H9 (cell line): ENCODE measurements at regions not wholly inside any gene's neighbourhood (a gene's known extent, or its start where the extent isn't known, plus 50 kb on each side); places are given as distances from the start of the nearest gene placed in this dataset.

Experiments
- DNase-seq: peaks from one replicate; pipeline ENCODE4 v3.0.0-alpha.2; 2017
- H2AFZ ChIP-seq: one replicate; pipeline ENCODE4 v1.6.1; 2013; ENCODE audit warnings: mild to moderate bottlenecking, low read length, control low read depth, moderate library complexity
- H2AK5ac ChIP-seq: 2 replicates; pipeline ENCODE4 v1.6.1; 2013; ENCODE audit warnings: low read length, control low read depth, mixed read lengths; ENCODE audit not compliant: insufficient read length
- H2BK120ac ChIP-seq: one replicate; pipeline ENCODE4 v1.6.1; 2013; ENCODE audit warnings: low read depth, mild to moderate bottlenecking, low read length, control low read depth, inconsistent platforms; ENCODE audit not compliant: poor library complexity, severe bottlenecking
- H2BK12ac ChIP-seq: 2 replicates; pipeline ENCODE4 v1.6.1; 2013; ENCODE audit warnings: low read length, control low read depth, mixed read lengths, low read depth; ENCODE audit not compliant: insufficient read length
- H2BK15ac ChIP-seq: 2 replicates; pipeline ENCODE4 v1.6.1; 2013; ENCODE audit warnings: low read depth, low read length, control low read depth
- H2BK20ac ChIP-seq: one replicate; pipeline ENCODE4 v1.6.1; 2013; ENCODE audit warnings: low read depth, mild to moderate bottlenecking, low read length, control low read depth, inconsistent platforms; ENCODE audit not compliant: poor library complexity, severe bottlenecking
- H2BK5ac ChIP-seq: 2 replicates; pipeline ENCODE4 v1.6.1; 2013; ENCODE audit warnings: low read length, control low read depth, mixed read lengths; ENCODE audit not compliant: insufficient read length
- H3K14ac ChIP-seq: 2 replicates; pipeline ENCODE4 v1.6.1; 2013; ENCODE audit warnings: low read length, control low read depth; ENCODE audit not compliant: insufficient read depth
- H3K18ac ChIP-seq: 2 replicates; pipeline ENCODE4 v1.6.1; 2013; ENCODE audit warnings: low read depth, mild to moderate bottlenecking, mixed read lengths, low read length, control low read depth; ENCODE audit not compliant: insufficient read length
- H3K23ac ChIP-seq: 2 replicates; pipeline ENCODE4 v1.6.1; 2013; ENCODE audit warnings: low read length, control low read depth, mixed read lengths, low read depth; ENCODE audit not compliant: insufficient read length
- H3K23me2 ChIP-seq: 2 replicates; pipeline ENCODE4 v1.6.1; 2013; ENCODE audit warnings: low read depth, mild to moderate bottlenecking, mixed read lengths, low read length, control low read depth; ENCODE audit not compliant: insufficient read length, poor library complexity, severe bottlenecking
- H3K27ac ChIP-seq: 2 replicates; pipeline ENCODE4 v1.5.1; 2013; ENCODE audit warnings: low read length, control low read depth, mixed read lengths, low read depth; ENCODE audit not compliant: insufficient read length
- H3K27me3 ChIP-seq: 2 replicates; pipeline ENCODE4 v1.6.1; 2013; ENCODE audit warnings: low read length, control low read depth, inconsistent platforms; ENCODE audit not compliant: insufficient read depth
- H3K4ac ChIP-seq: 2 replicates; pipeline ENCODE4 v1.6.1; 2013; ENCODE audit warnings: low read depth, mild to moderate bottlenecking, control low read depth, inconsistent platforms, low read length, moderate library complexity
- H3K4me1 ChIP-seq: 2 replicates; pipeline ENCODE4 v1.6.1; 2013; ENCODE audit warnings: low read length, control low read depth, inconsistent platforms; ENCODE audit not compliant: insufficient read depth
- H3K4me2 ChIP-seq: 2 replicates; pipeline ENCODE4 v1.6.1; 2013; ENCODE audit warnings: low read length, control low read depth, mixed read lengths; ENCODE audit not compliant: insufficient read length, insufficient read depth
- H3K56ac ChIP-seq: 2 replicates; pipeline ENCODE4 v1.6.1; 2013; ENCODE audit warnings: low read depth, mild to moderate bottlenecking, mixed read lengths, low read length, control low read depth; ENCODE audit not compliant: insufficient read length
- H3K79me1 ChIP-seq: 2 replicates; pipeline ENCODE4 v1.6.1; 2013; ENCODE audit warnings: low read depth, mild to moderate bottlenecking, moderate library complexity, low read length, control low read depth, inconsistent platforms; ENCODE audit not compliant: insufficient read depth, poor library complexity, severe bottlenecking
- H3K79me2 ChIP-seq: 2 replicates; pipeline ENCODE4 v1.6.1; 2013; ENCODE audit warnings: low read length, control low read depth, inconsistent platforms; ENCODE audit not compliant: insufficient read depth
- H3K9ac ChIP-seq: 2 replicates; pipeline ENCODE4 v1.6.1; 2013; ENCODE audit warnings: low read length, control low read depth, mixed read lengths; ENCODE audit not compliant: insufficient read length; ENCODE audit errors: extremely low read depth
- H3K9me3 ChIP-seq: one replicate; pipeline ENCODE4 v1.6.1; 2013; ENCODE audit warnings: low read depth, low read length, inconsistent platforms; ENCODE audit not compliant: control insufficient read depth
- H3T11ph ChIP-seq: one replicate; pipeline ENCODE4 v1.6.1; 2013; ENCODE audit warnings: mild to moderate bottlenecking, low read length, control low read depth, inconsistent platforms
- H4K20me1 ChIP-seq: one replicate; pipeline ENCODE4 v1.6.1; 2013; ENCODE audit not compliant: control insufficient read depth, insufficient read length, insufficient read depth
- H4K5ac ChIP-seq: 2 replicates; pipeline ENCODE4 v1.6.1; 2013; ENCODE audit warnings: low read depth, mild to moderate bottlenecking, mixed read lengths, low read length, control low read depth; ENCODE audit not compliant: insufficient read length
- H4K8ac ChIP-seq: replicated peaks from 2 replicates; pipeline ENCODE4 v1.6.1; 2013; ENCODE audit warnings: low read length, control low read depth, mixed read lengths, low read depth; ENCODE audit not compliant: insufficient read length
- H4K91ac ChIP-seq: 2 replicates; pipeline ENCODE4 v1.6.1; 2013; ENCODE audit warnings: low read depth, mild to moderate bottlenecking, moderate library complexity, mixed read lengths, low read length, control low read depth; ENCODE audit not compliant: insufficient read length
- H3K27ac Mint-ChIP-seq, 3 experiments: 2 replicates in 2 of 3; 3 replicates in 1 of 3; pipeline ENCODE4 v1.8.0; 2020 to 2021; ENCODE audit warnings: mixed read lengths in 3 of 3, mild to moderate bottlenecking in 1 of 3, moderate library complexity in 1 of 3
- H3K27me3 Mint-ChIP-seq: 2 replicates; pipeline ENCODE4 v1.8.0; 2021; ENCODE audit warnings: low read depth, mild to moderate bottlenecking, moderate library complexity, mixed read lengths
- H3K36me3 Mint-ChIP-seq, 3 experiments: 2 replicates in 2 of 3; 3 replicates in 1 of 3; pipeline ENCODE4 v1.8.0; 2020 to 2021; ENCODE audit warnings: low read depth in 3 of 3, mixed read lengths in 3 of 3; ENCODE audit not compliant: insufficient read depth in 1 of 3
- H3K4me1 Mint-ChIP-seq, 2 experiments: 2 replicates each; pipeline ENCODE4 v1.8.0; 2020; ENCODE audit warnings: mixed read lengths in 2 of 2
- H3K4me3 Mint-ChIP-seq, 2 experiments: 2 replicates in 1 of 2; 3 replicates in 1 of 2; pipeline ENCODE4 v1.8.0; 2020 to 2021; ENCODE audit warnings: mild to moderate bottlenecking in 2 of 2, mixed read lengths in 2 of 2, moderate library complexity in 1 of 2
- H3K9me3 Mint-ChIP-seq, 2 experiments: 2 replicates in 1 of 2; 3 replicates in 1 of 2; pipeline ENCODE4 v1.8.0; 2020; ENCODE audit warnings: mild to moderate bottlenecking in 2 of 2, mixed read lengths in 2 of 2, moderate library complexity in 1 of 2
- CTCF ChIP-seq: fragments of 200-600 bp; sonication (generic); conservative IDR thresholded peaks from 3 replicates; pipeline ENCODE4 v1.8.0; 2021; ENCODE audit warnings: antibody characterized with exemption, mild to moderate bottlenecking
- WGBS: extraction: QIAGEN DNeasy Blood & Tissue Kit; methylation state at CpG from one replicate; pipeline ENCODE4 v1.1.7; 2013; ENCODE audit warnings: missing lambda C conversion rate, low lambda C conversion rate, mixed read lengths; ENCODE audit not compliant: insufficient read length; ENCODE audit errors: extremely low coverage; 5-methylcytosine and 5-hydroxymethylcytosine counted together

- Histone ChIP-seq H3K27me3 (no peaks in the 10 kb centered on the region), H3K4ac (no peak overlapping the region), H4K8ac (no peak overlapping the region), H4K91ac (no peak overlapping the region), H3K56ac (no peak overlapping the region), H3K9me3 (no peaks in the 10 kb centered on the region), H2AK5ac (no peak overlapping the region), H2BK12ac (no peak overlapping the region), H2BK5ac (no peak overlapping the region), H2BK120ac (no peak overlapping the region), H3K23ac (no peak overlapping the region), H3T11ph (no peak overlapping the region), H3K23me2 (no peaks in the 10 kb centered on the region), H2AFZ (no peak overlapping the region), H3K79me2 (no peaks in the 10 kb centered on the region), H3K4me2 (peak overlapping the region; percentile 3), H3K18ac (no peak overlapping the region), H2BK15ac (no peak overlapping the region), H4K5ac (no peak overlapping the region), H4K20me1 (no peaks in the 10 kb centered on the region), H2BK20ac (no peak overlapping the region), H3K9ac (no peak overlapping the region), H3K79me1 (no peaks in the 10 kb centered on the region), H3K14ac (no peak overlapping the region), H3K27ac (no peak overlapping the region), H3K4me1 (peaks cover 11% of the 10 kb centered on the region; the same call in 1 of the 2 replicates)
- H3K4me3 Mint-ChIP-seq, result no peak overlapping the region; a peak in 1 of 5 replicates
- peaks cover 32% of the 10 kb centered on the region in 2 experiments for H3K4me1 Mint-ChIP-seq
- WGBS, result no CpG with 5 or more reads among the region's 8 CpGs
- peak overlapping the region in 2 of 3 experiments; percentile 2 to 11; a peak in 4 of 7 replicates for H3K27ac Mint-ChIP-seq
- no peaks in the 10 kb centered on the region for H3K36me3 Mint-ChIP-seq
- DNase-seq, result no peak
- H3K9me3 Mint-ChIP-seq, result no peaks in the 10 kb centered on the region; a peak in 1 of 5 replicates
- no peak for TF ChIP-seq CTCF
- H3K27me3 Mint-ChIP-seq, result no peaks in the 10 kb centered on the region
Observed at GRCh38 chrX:140249088-140249487, 255.8 kb downstream of the SOX3 start.
